GM20000 (cell line): ENCODE measurements at regions not wholly inside any gene's neighbourhood (a gene's known extent, or its start where the extent isn't known, plus 50 kb on each side); places are given as distances from the start of the nearest gene placed in this dataset.
A peak's percentile ranks its signal among the peaks of the same experiment; 100 is the strongest.
"Not testable (repeated sequence)": the region's sequence is repeated elsewhere in the genome, so short reads cannot be mapped to it uniquely, and the experiment has no call there.

Experiments used
- DNase-seq: peaks from one replicate; pipeline ENCODE4 v3.0.0; 2012; ENCODE audit warnings: low spot score
- TF ChIP-seq, protein P1 (sequence below): IDR thresholded peaks from 2 replicates; pipeline ENCODE4 v1.5.1; 2012; ENCODE audit warnings: mild to moderate bottlenecking, control low read depth; ENCODE audit errors: extremely low read depth, missing control alignments

DNA sequence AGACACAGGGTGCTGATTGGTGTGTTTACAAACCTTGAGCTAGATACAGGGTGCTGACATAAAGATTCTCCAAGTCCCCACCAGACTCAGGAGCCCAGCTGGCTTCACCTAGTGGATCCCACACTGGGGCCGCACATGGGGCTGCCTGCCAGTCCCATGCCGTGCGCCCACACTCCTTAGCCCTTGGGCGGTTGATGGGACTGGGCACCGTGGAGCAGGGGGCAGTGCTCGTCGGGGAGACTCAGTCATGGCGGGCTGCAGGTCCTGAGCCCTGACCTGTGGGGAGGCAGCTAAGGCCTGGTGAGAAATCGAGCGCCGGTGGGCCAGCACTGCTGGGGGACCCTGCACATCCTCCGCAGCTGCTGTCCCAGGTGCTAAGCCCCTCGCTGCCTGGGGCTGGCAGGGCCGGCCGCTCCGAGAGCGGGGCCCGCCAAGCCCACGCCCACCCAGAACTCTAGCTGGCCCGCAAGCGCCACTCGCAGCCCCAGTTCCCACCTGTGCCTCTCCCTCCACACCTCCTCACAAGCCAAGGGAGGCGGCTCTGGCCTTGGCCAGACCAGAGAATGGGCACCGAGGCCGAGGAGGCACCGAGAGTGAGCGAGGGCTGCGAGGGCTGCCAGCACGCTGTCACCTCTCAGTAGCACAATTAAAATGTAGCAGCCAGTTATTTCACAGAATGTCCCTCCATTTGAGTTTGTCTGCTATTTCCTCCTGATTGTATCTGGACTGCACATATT lies 76.1 kb upstream of the PNPLA4 start:
- no peak for DNase-seq
- TF ChIP-seq, protein P1, sequence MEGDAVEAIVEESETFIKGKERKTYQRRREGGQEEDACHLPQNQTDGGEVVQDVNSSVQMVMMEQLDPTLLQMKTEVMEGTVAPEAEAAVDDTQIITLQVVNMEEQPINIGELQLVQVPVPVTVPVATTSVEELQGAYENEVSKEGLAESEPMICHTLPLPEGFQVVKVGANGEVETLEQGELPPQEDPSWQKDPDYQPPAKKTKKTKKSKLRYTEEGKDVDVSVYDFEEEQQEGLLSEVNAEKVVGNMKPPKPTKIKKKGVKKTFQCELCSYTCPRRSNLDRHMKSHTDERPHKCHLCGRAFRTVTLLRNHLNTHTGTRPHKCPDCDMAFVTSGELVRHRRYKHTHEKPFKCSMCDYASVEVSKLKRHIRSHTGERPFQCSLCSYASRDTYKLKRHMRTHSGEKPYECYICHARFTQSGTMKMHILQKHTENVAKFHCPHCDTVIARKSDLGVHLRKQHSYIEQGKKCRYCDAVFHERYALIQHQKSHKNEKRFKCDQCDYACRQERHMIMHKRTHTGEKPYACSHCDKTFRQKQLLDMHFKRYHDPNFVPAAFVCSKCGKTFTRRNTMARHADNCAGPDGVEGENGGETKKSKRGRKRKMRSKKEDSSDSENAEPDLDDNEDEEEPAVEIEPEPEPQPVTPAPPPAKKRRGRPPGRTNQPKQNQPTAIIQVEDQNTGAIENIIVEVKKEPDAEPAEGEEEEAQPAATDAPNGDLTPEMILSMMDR = no peak

DNA sequence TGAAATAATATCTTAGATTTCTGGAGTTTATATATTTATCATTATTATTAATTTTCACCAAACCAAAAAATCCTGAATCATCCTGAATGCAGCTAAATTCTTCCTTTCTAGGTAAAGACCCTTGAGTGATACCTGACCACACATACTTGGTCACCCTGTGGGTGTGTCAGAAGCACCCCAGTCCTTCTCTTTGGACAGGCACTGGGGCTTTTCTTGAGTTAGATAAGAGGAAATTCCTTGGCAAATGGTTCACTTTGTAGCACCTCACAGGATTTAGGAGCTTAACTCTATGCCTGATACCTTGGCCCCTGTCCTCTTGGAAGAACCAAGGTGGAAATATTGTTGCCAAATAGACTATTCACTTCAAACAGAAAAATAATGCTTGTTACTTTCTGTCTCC lies 69.6 kb upstream of the PNPLA4 start:
- TF ChIP-seq, protein P1 = no peak
- DNase-seq = no peak

- peak; percentile 32 for DNase-seq
These were observed 69.2 kb upstream of the PNPLA4 start for GRCh38 chrX:7996414-7996813.

DNA sequence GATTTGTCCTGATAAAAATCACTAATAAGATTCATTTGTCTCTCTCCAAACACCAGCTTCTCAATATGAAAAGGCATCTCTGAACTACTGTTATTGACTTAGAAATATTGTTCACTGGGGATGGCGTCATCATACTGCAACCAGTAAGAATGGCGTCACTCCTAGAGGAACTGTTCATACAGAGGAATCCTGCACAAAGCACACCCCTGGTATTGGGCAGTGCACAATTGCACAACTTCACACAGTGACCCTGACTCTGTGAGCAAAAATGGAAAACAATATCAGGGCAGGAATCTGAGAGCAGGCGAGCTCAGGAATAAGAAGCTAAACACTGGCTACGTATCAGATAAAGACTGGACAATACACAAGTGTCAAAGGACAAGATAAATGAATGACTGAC lies 66.7 kb upstream of the PNPLA4 start:
- no peak for DNase-seq
- TF ChIP-seq, protein P1 = no peak

More at GRCh38 chrX:7996414-7996813, 69.2 kb upstream of the PNPLA4 start:
- TF ChIP-seq, protein P1 = peak; percentile 7

- DNase-seq = not testable (repeated sequence)
These were observed 61.0 kb upstream of the PNPLA4 start for GRCh38 chrX:7988013-7988759.

DNA sequence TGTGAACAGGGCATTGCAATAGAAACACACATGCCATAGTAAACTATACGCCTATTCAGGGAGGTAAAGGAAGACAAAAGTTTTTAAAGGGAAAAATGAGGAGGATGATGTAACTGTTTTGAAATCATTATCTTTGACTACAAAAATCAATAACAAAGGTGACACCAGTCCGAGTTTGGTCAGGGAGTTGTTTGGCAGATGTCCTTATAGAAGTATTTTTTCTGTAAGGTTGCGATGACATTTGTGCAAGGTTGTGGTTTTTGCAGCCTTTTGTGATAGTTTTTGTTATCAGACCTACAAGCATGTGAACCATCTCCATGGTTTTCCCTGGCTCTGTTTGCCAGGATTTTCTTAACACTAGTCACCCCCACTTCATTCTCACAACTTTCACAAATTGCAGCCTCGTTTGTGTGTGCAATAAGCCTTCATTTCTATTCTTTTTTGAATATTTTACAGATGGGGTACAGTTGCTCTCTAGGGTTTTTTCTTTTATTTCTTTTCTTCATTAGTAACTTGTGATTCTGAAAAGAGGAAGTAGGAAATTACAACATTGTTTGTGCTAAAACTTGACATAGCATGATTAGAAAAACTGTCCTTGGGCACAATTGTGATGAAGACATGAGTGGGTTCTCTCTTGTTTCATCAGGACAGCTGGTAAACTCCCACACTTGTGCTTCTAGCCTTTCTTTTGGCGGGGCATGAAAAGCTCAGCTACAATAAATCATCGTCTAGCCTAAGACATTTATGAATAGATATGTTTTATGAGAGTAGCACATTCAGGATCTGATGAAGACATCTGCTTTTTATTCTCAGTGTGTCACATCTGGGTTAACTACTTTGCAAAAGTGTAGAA lies 60.2 kb upstream of the PNPLA4 start:
- TF ChIP-seq, protein P1 = no peak
- DNase-seq = no peak

- DNase-seq = not testable (repeated sequence)
These were observed 59.5 kb upstream of the PNPLA4 start for GRCh38 chrX:7986738-7987137.

DNA sequence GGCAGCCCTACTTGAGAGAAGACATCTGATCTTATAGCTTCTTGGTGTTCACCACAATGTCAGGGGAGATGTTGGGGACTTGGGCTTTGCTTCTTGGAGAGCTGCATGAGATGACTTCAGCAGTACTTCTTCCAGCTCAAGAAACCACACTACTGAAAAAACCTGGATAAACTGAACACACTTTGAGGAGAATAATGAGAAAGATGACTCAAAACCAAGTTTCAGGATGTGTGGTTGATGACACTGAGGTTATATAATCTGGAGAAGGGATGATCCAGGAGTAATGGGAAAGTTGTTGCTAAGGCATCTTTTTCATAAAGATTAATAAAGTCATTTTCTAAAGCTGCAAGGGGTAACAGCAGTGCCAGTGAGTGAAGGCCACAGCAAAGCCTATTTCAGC lies 58.4 kb upstream of the PNPLA4 start:
- TF ChIP-seq, protein P1 = no peak

More for the DNA sequence above, 58.4 kb upstream of the PNPLA4 start:
- no peak for DNase-seq
